Cardiac muscle cell (in vitro differentiated cells and primary cell): ENCODE measurements at regions not wholly inside any gene's neighbourhood (a gene's known extent, or its start where the extent isn't known, plus 50 kb on each side); places are given as distances from the start of the nearest gene placed in this dataset.
"Not testable (repeated sequence)": the region's sequence is repeated elsewhere in the genome, so short reads cannot be mapped to it uniquely, and the experiment has no call there.

Experiments used
- DNase-seq, 2 donors: peaks; one replicate each; pipeline versions ENCODE4 v3.0.0 to v3.0.0-alpha.2; 2010 to 2017; ENCODE audit warnings: low read depth in 1 of 2, low spot score in 1 of 2
- H3K27ac ChIP-seq: fragments of 200-600 bp; sonication (generic); 2 replicates; pipeline ENCODE4 v1.5.1; 2016
- H3K27me3 ChIP-seq: fragments of 200-600 bp; sonication (generic); 2 replicates; pipeline ENCODE4 v1.6.0; 2016; ENCODE audit warnings: control low read depth
- H3K36me3 ChIP-seq: fragments of 200-600 bp; sonication (generic); 2 replicates; pipeline ENCODE4 v1.5.1; 2016; ENCODE audit warnings: control low read depth
- H3K4me1 ChIP-seq: fragments of 200-600 bp; sonication (generic); 2 replicates; pipeline ENCODE4 v1.8.1; 2017; ENCODE audit warnings: low read depth, mild to moderate bottlenecking, mixed run types
- H3K4me3 ChIP-seq: fragments of 200-600 bp; sonication (generic); 2 replicates; pipeline ENCODE4 v1.5.1; 2016; ENCODE audit warnings: mild to moderate bottlenecking
- H3K9me3 ChIP-seq: fragments of 200-600 bp; sonication (generic); 2 replicates; pipeline ENCODE4 v1.5.1; 2017; ENCODE audit warnings: low read depth, mild to moderate bottlenecking, control low read depth
- CTCF ChIP-seq: IDR thresholded peaks from 2 replicates; pipeline ENCODE4 v1.5.1; 2012; ENCODE audit warnings: low read depth, mild to moderate bottlenecking, low read length

- no peak overlapping the region for H3K4me3 ChIP-seq
- H3K9me3 ChIP-seq, result no peaks in the 10 kb centered on the region
- H3K4me1 ChIP-seq, result peaks cover 2% of the 10 kb centered on the region
- no peak overlapping the region for H3K27ac ChIP-seq
- no peaks in the 10 kb centered on the region for H3K36me3 ChIP-seq
- TF ChIP-seq CTCF, result no peak
- no peaks in the 10 kb centered on the region for H3K27me3 ChIP-seq
- no peak for DNase-seq
These were observed 105.5 kb downstream of the POU4F1 start for GRCh38 chr13:78497702-78498355.

GRCh38 chr13:78491978-78492377, 111.4 kb downstream of the POU4F1 start:
- H3K4me1 ChIP-seq, result no peaks in the 10 kb centered on the region
- H3K36me3 ChIP-seq, result no peaks in the 10 kb centered on the region
- no peak for DNase-seq
- TF ChIP-seq CTCF, result no peak
- H3K4me3 ChIP-seq, result no peak overlapping the region
- no peaks in the 10 kb centered on the region for H3K9me3 ChIP-seq
- H3K27ac ChIP-seq, result no peak overlapping the region
- H3K27me3 ChIP-seq, result no peaks in the 10 kb centered on the region

- H3K4me3 ChIP-seq, H3K9me3 ChIP-seq, DNase-seq, H3K4me1 ChIP-seq, H3K27ac ChIP-seq, H3K36me3 ChIP-seq, H3K27me3 ChIP-seq: not testable (repeated sequence)
These were observed 113.1 kb downstream of the POU4F1 start for GRCh38 chr13:78490225-78490624.

- Histone ChIP-seq H3K36me3 (no peaks in the 10 kb centered on the region), H3K4me3 (no peak overlapping the region), H3K27ac (no peak overlapping the region), H3K27me3 (no peaks in the 10 kb centered on the region), H3K9me3 (no peaks in the 10 kb centered on the region), H3K4me1 (no peaks in the 10 kb centered on the region)
- DNase-seq, result no peak
- no peak for TF ChIP-seq CTCF
These were observed 115.6 kb downstream of the POU4F1 start for GRCh38 chr13:78487707-78488106.

- Histone ChIP-seq H3K9me3 (no peaks in the 10 kb centered on the region), H3K27ac (no peak overlapping the region), H3K4me1 (no peaks in the 10 kb centered on the region), H3K4me3 (no peak overlapping the region), H3K36me3 (no peaks in the 10 kb centered on the region), H3K27me3 (peaks cover 2% of the 10 kb centered on the region)
- DNase-seq, result no peak
- no peak for TF ChIP-seq CTCF
These were observed 117.5 kb downstream of the POU4F1 start for GRCh38 chr13:78485803-78486202.

GRCh38 chr13:78478183-78478582, 125.2 kb downstream of the POU4F1 start:
- Histone ChIP-seq H3K27me3 (peaks cover 10% of the 10 kb centered on the region), H3K4me3 (no peak overlapping the region), H3K4me1 (no peaks in the 10 kb centered on the region), H3K36me3 (no peaks in the 10 kb centered on the region), H3K9me3 (no peaks in the 10 kb centered on the region), H3K27ac (no peak overlapping the region)
- TF ChIP-seq CTCF, result no peak
- DNase-seq, result no peak
